OCI-M1 (cell line): ENCODE measurements at regions not wholly inside any gene's neighbourhood (a gene's known extent, or its start where the extent isn't known, plus 50 kb on each side); places are given as distances from the start of the nearest gene placed in this dataset.
"Not testable (repeated sequence)": the region's sequence is repeated elsewhere in the genome, so short reads cannot be mapped to it uniquely, and the experiment has no call there.

Experiments used
- DNase-seq: peaks from one replicate; lab custom pipeline; 2025; lab: John Stamatoyannopoulos, UW

- DNase-seq, result no peak
These were observed 266.6 kb downstream of the PRELID2 start for GRCh38 chr5:145568581-145568980.

- DNase-seq, result peak; percentile 17
These were observed 272.2 kb downstream of the PRELID2 start for GRCh38 chr5:145562931-145563330.

GRCh38 chr5:145558288-145558687 lies 276.9 kb downstream of the PRELID2 start:
- no peak for DNase-seq

GRCh38 chr5:145557345-145557744 lies 277.8 kb downstream of the PRELID2 start:
- no peak for DNase-seq

GRCh38 chr5:145554399-145554798 lies 280.7 kb downstream of the PRELID2 start:
- no peak for DNase-seq

- DNase-seq, result no peak
These were observed 282.0 kb downstream of the PRELID2 start for GRCh38 chr5:145553177-145553576.

- no peak for DNase-seq
These were observed 283.4 kb downstream of the PRELID2 start for GRCh38 chr5:145551714-145552113.

- DNase-seq, result no peak
These were observed 287.0 kb downstream of the PRELID2 start for GRCh38 chr5:145548097-145548496.

GRCh38 chr5:145544401-145544800 lies 290.7 kb downstream of the PRELID2 start:
- DNase-seq, result no peak

GRCh38 chr5:145543968-145544367 lies 291.2 kb downstream of the PRELID2 start:
- no peak for DNase-seq

GRCh38 chr5:145540375-145540774 lies 294.8 kb downstream of the PRELID2 start:
- DNase-seq, result no peak

- no peak for DNase-seq
These were observed 295.9 kb downstream of the PRELID2 start for GRCh38 chr5:145539201-145539600.

GRCh38 chr5:145536133-145536532 lies 299.0 kb downstream of the PRELID2 start:
- no peak for DNase-seq

GRCh38 chr5:145531038-145531734 lies 304.0 kb downstream of the PRELID2 start:
- no peak for DNase-seq

GRCh38 chr5:145521523-145521922 lies 313.6 kb downstream of the PRELID2 start:
- DNase-seq, result no peak

GRCh38 chr5:145521066-145521465 lies 314.1 kb downstream of the PRELID2 start:
- no peak for DNase-seq

- no peak for DNase-seq
These were observed 314.8 kb downstream of the PRELID2 start for GRCh38 chr5:145520335-145520734.

- DNase-seq, result not testable (repeated sequence)
These were observed 317.6 kb downstream of the PRELID2 start for GRCh38 chr5:145517588-145517987.

GRCh38 chr5:145511351-145511750 lies 323.8 kb downstream of the PRELID2 start:
- no peak for DNase-seq

GRCh38 chr5:145510769-145511168 lies 324.4 kb downstream of the PRELID2 start:
- no peak for DNase-seq

GRCh38 chr5:145510324-145510723 lies 324.8 kb downstream of the PRELID2 start:
- DNase-seq, result peak; percentile 15

- no peak for DNase-seq
These were observed 325.6 kb downstream of the PRELID2 start for GRCh38 chr5:145509336-145510136.

GRCh38 chr5:145506185-145506850 lies 328.8 kb downstream of the PRELID2 start:
- DNase-seq, result no peak
